SK-N-MC (cell line): ENCODE measurements at regions not wholly inside any gene's neighbourhood (a gene's known extent, or its start where the extent isn't known, plus 50 kb on each side); places are given as distances from the start of the nearest gene placed in this dataset.

Source experiments
- EZH2 ChIP-seq: fragments of 200-600 bp; sonication (generic); IDR thresholded peaks from one replicate; pipeline ENCODE4 v1.6.1; 2017; ENCODE audit warnings: antibody characterized with exemption
- POLR2AphosphoS5 ChIP-seq: IDR thresholded peaks from 2 replicates; pipeline ENCODE4 v1.6.1; 2012; ENCODE audit warnings: mild to moderate bottlenecking, low read depth, low read length, borderline replicate concordance

DNA sequence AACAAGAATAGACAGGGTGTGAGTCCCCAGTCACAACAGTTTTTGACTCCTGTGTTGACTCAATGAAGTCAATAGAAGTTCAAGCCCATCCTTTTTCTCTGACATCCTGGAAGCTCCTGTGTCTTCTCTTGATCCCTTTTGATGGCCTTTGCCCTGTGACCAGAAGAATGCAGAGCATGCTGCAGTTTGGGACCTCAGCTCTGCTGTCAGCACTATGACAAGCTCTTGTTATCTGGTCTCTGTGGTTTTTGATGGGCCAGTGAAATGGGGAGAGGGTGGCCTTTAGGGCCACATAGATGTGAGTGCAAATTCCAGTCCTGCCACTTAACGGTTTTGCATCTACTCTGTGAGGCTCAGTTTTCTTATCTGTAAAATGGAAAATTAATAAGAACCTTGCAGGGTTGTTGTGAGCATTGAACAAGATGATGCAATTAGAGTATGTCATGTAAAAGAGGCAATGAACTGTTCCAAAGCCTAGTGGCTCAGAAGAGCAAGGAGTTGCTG is 102.4 kb upstream of the IKZF1 start:
- no peak for TF ChIP-seq EZH2
- no peak for TF ChIP-seq POLR2AphosphoS5
